Activated naive CD4-positive, alpha-beta T cell treated with anti-CD3 and anti-CD28 coated beads for 36 hours (primary cell): ENCODE measurements at regions not wholly inside any gene's neighbourhood (a gene's known extent, or its start where the extent isn't known, plus 50 kb on each side); places are given as distances from the start of the nearest gene placed in this dataset.

Source experiments
- CTCF ChIA-PET: fragments of 350-600 bp; sonication (Branson Sonifier 250); formaldehyde crosslinking; loops from one replicate; lab custom pipeline; 2021; ENCODE audit warnings: antibody characterized with exemption; lab: Charles Lee
- DNase-seq: peaks from one replicate; pipeline ENCODE4 v3.0.0-alpha.2; 2020
- H3K27ac Mint-ChIP-seq: one replicate; pipeline ENCODE4 v1.8.0; 2021; ENCODE audit warnings: mild to moderate bottlenecking, mixed read lengths
- H3K27me3 Mint-ChIP-seq: one replicate; pipeline ENCODE4 v1.8.0; 2021; ENCODE audit warnings: low read depth, mixed read lengths
- H3K36me3 Mint-ChIP-seq: one replicate; pipeline ENCODE4 v1.8.0; 2021; ENCODE audit warnings: low read depth, mixed read lengths
- H3K4me1 Mint-ChIP-seq: one replicate; pipeline ENCODE4 v1.8.0; 2021; ENCODE audit warnings: low read depth, mixed read lengths
- H3K4me3 Mint-ChIP-seq: one replicate; pipeline ENCODE4 v1.8.0; 2021; ENCODE audit warnings: mild to moderate bottlenecking, moderate library complexity, mixed read lengths
- H3K9me3 Mint-ChIP-seq: one replicate; pipeline ENCODE4 v1.8.0; 2021; ENCODE audit warnings: mixed read lengths
- intact Hi-C: fragments of 100-400 bp; cut with micrococcal nuclease; formaldehyde crosslinking; loops from one replicate; pipeline ENCODE4 v1.15.1; 2023

GRCh38 chr1:71245246-71245645 is 164.4 kb upstream of the ZRANB2 start:
- DNase-seq = no peak
- no peaks in the 10 kb centered on the region for H3K27me3 Mint-ChIP-seq
- intact Hi-C loops = no loop called here
- no peaks in the 10 kb centered on the region for H3K9me3 Mint-ChIP-seq
- H3K4me3 Mint-ChIP-seq = no peak overlapping the region
- H3K36me3 Mint-ChIP-seq = no peaks in the 10 kb centered on the region
- CTCF ChIA-PET = no interaction called here
- no peaks in the 10 kb centered on the region for H3K4me1 Mint-ChIP-seq
- no peak overlapping the region for H3K27ac Mint-ChIP-seq

- CTCF ChIA-PET = no interaction called here
- no peak overlapping the region for H3K27ac Mint-ChIP-seq
- no peak for DNase-seq
- intact Hi-C loops = no loop called here
- no peaks in the 10 kb centered on the region for H3K36me3 Mint-ChIP-seq
- no peaks in the 10 kb centered on the region for H3K4me1 Mint-ChIP-seq
- no peaks in the 10 kb centered on the region for H3K27me3 Mint-ChIP-seq
- H3K4me3 Mint-ChIP-seq = no peak overlapping the region
- no peaks in the 10 kb centered on the region for H3K9me3 Mint-ChIP-seq
Measured at GRCh38 chr1:71242239-71242638, 161.4 kb upstream of the ZRANB2 start.

DNA sequence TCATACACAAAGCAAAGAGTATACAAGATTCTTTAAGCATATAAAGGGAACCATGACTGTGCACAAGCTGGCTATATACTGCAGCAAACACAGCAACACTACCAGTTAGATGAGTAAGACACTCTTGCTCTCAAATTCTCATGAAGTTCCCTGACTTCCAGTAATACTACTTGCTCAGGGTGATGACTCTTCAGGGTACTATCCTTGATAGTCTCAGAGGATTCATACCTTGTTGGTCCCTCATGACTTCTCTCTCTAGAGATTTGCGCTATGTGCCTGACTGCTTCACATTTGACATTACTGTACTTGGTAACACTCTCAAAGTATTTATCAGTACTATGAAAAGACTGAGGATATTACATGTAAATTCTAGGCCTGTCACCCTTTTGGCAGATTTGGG is 159.8 kb upstream of the ZRANB2 start:
- Mint-ChIP-seq H3K4me1 (no peaks in the 10 kb centered on the region), H3K27ac (no peak overlapping the region), H3K36me3 (no peaks in the 10 kb centered on the region), H3K27me3 (no peaks in the 10 kb centered on the region), H3K9me3 (no peaks in the 10 kb centered on the region), H3K4me3 (no peak overlapping the region)
- DNase-seq = no peak
- intact Hi-C loops = loop anchor here (2.0 kb wide), 1 partner anchor 26 kb away; no protein-coding TSS in a partner anchor
- CTCF ChIA-PET = no interaction called here

DNA sequence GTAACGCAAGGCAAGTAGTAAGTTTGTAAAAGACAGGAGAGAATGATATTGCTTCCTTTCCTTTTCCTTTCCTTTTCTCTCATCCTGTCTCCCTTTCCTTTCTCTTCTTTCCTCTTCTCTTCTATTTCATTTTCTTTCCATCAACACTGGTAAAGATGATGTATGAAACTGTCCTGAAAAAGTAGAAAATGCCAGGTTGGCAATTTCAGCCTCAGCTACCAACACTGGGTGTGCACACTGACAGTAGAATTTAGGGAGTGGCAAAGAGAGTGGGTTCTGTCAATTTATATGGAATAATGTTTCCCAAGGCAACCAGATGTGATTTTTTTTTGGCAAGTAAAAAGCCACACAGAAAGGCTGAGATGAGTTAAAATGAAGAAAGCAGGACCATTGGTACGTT is 155.7 kb upstream of the ZRANB2 start:
- Mint-ChIP-seq H3K9me3 (no peaks in the 10 kb centered on the region), H3K27me3 (no peaks in the 10 kb centered on the region), H3K27ac (no peak overlapping the region), H3K36me3 (no peaks in the 10 kb centered on the region), H3K4me1 (no peaks in the 10 kb centered on the region), H3K4me3 (no peak overlapping the region)
- no peak for DNase-seq
- CTCF ChIA-PET = no interaction called here
- intact Hi-C loops = no loop called here

DNA sequence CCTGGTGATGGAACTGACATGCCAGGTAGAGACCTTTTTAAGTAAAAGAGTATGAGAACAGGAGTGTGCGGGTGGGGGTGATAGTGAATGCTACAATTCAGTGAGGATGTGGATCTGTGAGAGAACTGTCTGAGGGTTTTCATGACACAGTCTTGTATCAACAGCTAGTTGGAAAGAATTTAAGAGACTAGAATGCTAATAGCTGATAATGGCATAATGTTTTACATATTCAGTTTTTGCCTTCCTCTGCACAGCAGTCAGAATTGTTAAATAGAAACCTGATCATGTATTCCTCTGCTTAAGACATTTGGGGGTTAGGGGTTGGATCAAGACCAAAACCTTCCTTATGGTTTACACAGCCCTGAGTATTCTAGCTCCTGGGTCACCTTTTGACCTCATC is 152.8 kb upstream of the ZRANB2 start:
- DNase-seq = no peak
- Mint-ChIP-seq H3K27me3 (no peaks in the 10 kb centered on the region), H3K9me3 (no peaks in the 10 kb centered on the region), H3K4me3 (no peak overlapping the region), H3K27ac (no peak overlapping the region), H3K4me1 (no peaks in the 10 kb centered on the region), H3K36me3 (no peaks in the 10 kb centered on the region)
- CTCF ChIA-PET = no interaction called here
- intact Hi-C loops = no loop called here

GRCh38 chr1:71232786-71233185 is 152.0 kb upstream of the ZRANB2 start:
- intact Hi-C loops = no loop called here
- Mint-ChIP-seq H3K4me1 (no peaks in the 10 kb centered on the region), H3K36me3 (no peaks in the 10 kb centered on the region), H3K9me3 (no peaks in the 10 kb centered on the region), H3K27me3 (no peaks in the 10 kb centered on the region), H3K27ac (no peak overlapping the region), H3K4me3 (no peak overlapping the region)
- DNase-seq = no peak
- CTCF ChIA-PET = no interaction called here

DNA sequence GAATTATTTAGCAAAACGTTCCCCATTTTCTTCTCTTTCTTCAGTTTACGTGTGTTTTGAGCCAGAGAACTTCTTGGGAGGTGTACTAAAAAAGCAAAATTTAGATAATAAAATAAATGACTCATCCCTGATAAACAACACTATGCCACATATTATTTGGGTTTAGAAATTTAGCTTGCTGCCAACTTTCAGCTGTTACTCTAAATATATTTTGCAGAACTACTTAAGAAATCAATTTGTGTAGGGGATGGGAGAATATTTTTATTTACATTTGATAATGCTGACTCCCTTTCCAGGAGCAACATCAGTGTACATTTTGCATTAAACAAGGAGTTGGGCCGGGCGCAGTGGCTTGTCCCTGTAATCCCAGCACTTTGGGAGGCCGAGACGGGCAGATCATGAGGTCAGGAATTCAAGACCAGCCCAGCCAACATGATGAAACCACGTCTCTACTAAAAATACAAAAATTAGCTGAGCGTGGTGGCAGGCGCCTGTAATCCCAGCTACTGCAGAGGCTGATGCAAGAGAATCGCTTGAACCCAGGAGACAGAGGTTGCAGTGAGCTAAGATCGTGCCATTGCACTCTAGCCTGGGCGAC is 151.4 kb upstream of the ZRANB2 start:
- no peak for DNase-seq
- Mint-ChIP-seq H3K4me1 (no peaks in the 10 kb centered on the region), H3K27me3 (no peaks in the 10 kb centered on the region), H3K9me3 (no peaks in the 10 kb centered on the region), H3K4me3 (no peak overlapping the region), H3K27ac (no peak overlapping the region), H3K36me3 (no peaks in the 10 kb centered on the region)
- intact Hi-C loops = no loop called here
- CTCF ChIA-PET = no interaction called here

DNA sequence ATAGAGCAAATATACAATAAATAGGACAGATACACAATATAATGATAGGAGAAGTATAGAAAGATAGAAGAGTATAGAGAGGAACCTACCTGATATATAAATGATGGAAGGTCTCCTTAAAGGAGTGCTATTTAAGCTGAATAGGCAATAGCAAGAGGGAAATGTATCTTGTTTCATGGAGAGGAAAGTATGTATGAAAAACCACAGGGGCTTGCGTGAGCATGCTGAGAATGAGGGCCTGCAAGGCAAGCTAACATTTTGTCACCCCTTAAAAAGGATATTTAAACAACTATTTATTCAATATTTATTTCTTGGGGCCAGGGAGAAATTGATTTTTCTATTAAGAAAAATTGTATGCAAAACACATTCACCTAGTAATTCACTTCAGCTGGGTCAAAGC is 150.9 kb upstream of the ZRANB2 start:
- Mint-ChIP-seq H3K27ac (no peak overlapping the region), H3K9me3 (peaks cover 2% of the 10 kb centered on the region), H3K27me3 (no peaks in the 10 kb centered on the region), H3K4me3 (no peak overlapping the region), H3K4me1 (no peaks in the 10 kb centered on the region), H3K36me3 (no peaks in the 10 kb centered on the region)
- intact Hi-C loops = no loop called here
- CTCF ChIA-PET = no interaction called here
- no peak for DNase-seq

- H3K4me3 Mint-ChIP-seq = no peak overlapping the region
- CTCF ChIA-PET = interaction anchor here (1.1 kb wide), 1 partner anchor 262 kb away, joined by 3 read pairs; no protein-coding TSS in a partner anchor
Measured at GRCh38 chr1:71228742-71229365, 148.0 kb upstream of the ZRANB2 start.

GRCh38 chr1:71228241-71228640 is 147.4 kb upstream of the ZRANB2 start:
- DNase-seq = no peak
- intact Hi-C loops = no loop called here
- peaks cover 9% of the 10 kb centered on the region for H3K9me3 Mint-ChIP-seq
- H3K4me1 Mint-ChIP-seq = no peaks in the 10 kb centered on the region
- no peak overlapping the region for H3K4me3 Mint-ChIP-seq
- no peaks in the 10 kb centered on the region for H3K27me3 Mint-ChIP-seq
- no peak overlapping the region for H3K27ac Mint-ChIP-seq
- H3K36me3 Mint-ChIP-seq = no peaks in the 10 kb centered on the region
- CTCF ChIA-PET = interaction anchor here (1.1 kb wide), 1 partner anchor 262 kb away, joined by 3 read pairs; no protein-coding TSS in a partner anchor

More at GRCh38 chr1:71228742-71229365, 148.0 kb upstream of the ZRANB2 start:
- H3K9me3 Mint-ChIP-seq = peaks cover 5% of the 10 kb centered on the region
- H3K27ac Mint-ChIP-seq = no peak overlapping the region
- no peaks in the 10 kb centered on the region for H3K4me1 Mint-ChIP-seq
- intact Hi-C loops = no loop called here
- no peaks in the 10 kb centered on the region for H3K36me3 Mint-ChIP-seq
- H3K27me3 Mint-ChIP-seq = no peaks in the 10 kb centered on the region
- DNase-seq = no peak

GRCh38 chr1:71224741-71225377 is 144.0 kb upstream of the ZRANB2 start:
- intact Hi-C loops = no loop called here
- CTCF ChIA-PET = no interaction called here
- peaks cover 9% of the 10 kb centered on the region for H3K9me3 Mint-ChIP-seq
- no peaks in the 10 kb centered on the region for H3K36me3 Mint-ChIP-seq
- no peak overlapping the region for H3K27ac Mint-ChIP-seq
- H3K27me3 Mint-ChIP-seq = no peaks in the 10 kb centered on the region
- no peaks in the 10 kb centered on the region for H3K4me1 Mint-ChIP-seq
- no peak overlapping the region for H3K4me3 Mint-ChIP-seq
- no peak for DNase-seq

- no peaks in the 10 kb centered on the region for H3K27me3 Mint-ChIP-seq
- intact Hi-C loops = no loop called here
- H3K36me3 Mint-ChIP-seq = no peaks in the 10 kb centered on the region
- DNase-seq = no peak
- peaks cover 11% of the 10 kb centered on the region for H3K9me3 Mint-ChIP-seq
- CTCF ChIA-PET = interaction anchor here (0.6 kb wide), 1 partner anchor 446 kb away, joined by 3 read pairs; no protein-coding TSS in a partner anchor
- H3K27ac Mint-ChIP-seq = no peak overlapping the region
- H3K4me1 Mint-ChIP-seq = no peaks in the 10 kb centered on the region
- no peak overlapping the region for H3K4me3 Mint-ChIP-seq
Measured at GRCh38 chr1:71223641-71224340, 143.0 kb upstream of the ZRANB2 start.
